GM13976 (cell line): ENCODE measurements at regions not wholly inside any gene's neighbourhood (a gene's known extent, or its start where the extent isn't known, plus 50 kb on each side); places are given as distances from the start of the nearest gene placed in this dataset.
"Not testable (repeated sequence)": the region's sequence is repeated elsewhere in the genome, so short reads cannot be mapped to it uniquely, and the experiment has no call there.

Source experiments
- DNase-seq: peaks from one replicate; pipeline ENCODE4 v3.0.0; 2012; ENCODE audit warnings: low spot score
- in situ Hi-C: fragments of 300-500 bp; cut with MboI; formaldehyde crosslinking; loops from one replicate; pipeline ENCODE4 v1.12.0; 2022; ENCODE audit warnings: low sequenced_read_pairs, mixed read lengths, inconsistent platforms; ENCODE audit not compliant: unreplicated experiment
- TF ChIP-seq, protein P1 (sequence below): IDR thresholded peaks from 2 replicates; pipeline ENCODE4 v1.5.1; 2012; ENCODE audit warnings: borderline replicate concordance, mild to moderate bottlenecking; ENCODE audit not compliant: insufficient read depth; ENCODE audit errors: extremely low read depth, missing control alignments, control extremely low read depth

- in situ Hi-C loops: no loop called here
- DNase-seq: no peak
- TF ChIP-seq, protein P1, sequence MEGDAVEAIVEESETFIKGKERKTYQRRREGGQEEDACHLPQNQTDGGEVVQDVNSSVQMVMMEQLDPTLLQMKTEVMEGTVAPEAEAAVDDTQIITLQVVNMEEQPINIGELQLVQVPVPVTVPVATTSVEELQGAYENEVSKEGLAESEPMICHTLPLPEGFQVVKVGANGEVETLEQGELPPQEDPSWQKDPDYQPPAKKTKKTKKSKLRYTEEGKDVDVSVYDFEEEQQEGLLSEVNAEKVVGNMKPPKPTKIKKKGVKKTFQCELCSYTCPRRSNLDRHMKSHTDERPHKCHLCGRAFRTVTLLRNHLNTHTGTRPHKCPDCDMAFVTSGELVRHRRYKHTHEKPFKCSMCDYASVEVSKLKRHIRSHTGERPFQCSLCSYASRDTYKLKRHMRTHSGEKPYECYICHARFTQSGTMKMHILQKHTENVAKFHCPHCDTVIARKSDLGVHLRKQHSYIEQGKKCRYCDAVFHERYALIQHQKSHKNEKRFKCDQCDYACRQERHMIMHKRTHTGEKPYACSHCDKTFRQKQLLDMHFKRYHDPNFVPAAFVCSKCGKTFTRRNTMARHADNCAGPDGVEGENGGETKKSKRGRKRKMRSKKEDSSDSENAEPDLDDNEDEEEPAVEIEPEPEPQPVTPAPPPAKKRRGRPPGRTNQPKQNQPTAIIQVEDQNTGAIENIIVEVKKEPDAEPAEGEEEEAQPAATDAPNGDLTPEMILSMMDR: no peak
Measured at GRCh38 chr2:187774551-187775071, 220.4 kb upstream of the TFPI start.

- in situ Hi-C loops: no loop called here
- TF ChIP-seq, protein P1: no peak
- no peak for DNase-seq
Measured at GRCh38 chr2:187775196-187775595, 221.0 kb upstream of the TFPI start.

DNA sequence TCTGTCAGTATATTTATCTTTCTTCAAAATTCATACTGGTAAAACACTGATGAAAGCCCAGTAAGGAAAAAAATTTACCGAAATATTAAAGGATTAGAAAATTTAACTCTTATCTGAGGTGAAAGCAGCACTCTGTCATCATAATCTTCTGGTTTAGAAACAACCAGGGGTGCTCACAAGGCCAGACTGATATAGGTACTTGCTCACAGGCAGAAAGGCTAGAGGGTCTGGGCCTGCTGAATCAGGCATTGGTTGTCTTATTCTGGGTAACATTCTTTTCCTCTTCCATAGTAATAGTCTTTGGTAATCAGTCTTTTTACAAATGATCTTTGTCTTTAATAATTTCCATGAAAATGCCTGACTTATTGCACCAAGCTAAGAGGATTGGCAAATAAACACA, 221.4 kb upstream of the TFPI start:
- no peak for DNase-seq
- TF ChIP-seq, protein P1: no peak
- in situ Hi-C loops: no loop called here

DNA sequence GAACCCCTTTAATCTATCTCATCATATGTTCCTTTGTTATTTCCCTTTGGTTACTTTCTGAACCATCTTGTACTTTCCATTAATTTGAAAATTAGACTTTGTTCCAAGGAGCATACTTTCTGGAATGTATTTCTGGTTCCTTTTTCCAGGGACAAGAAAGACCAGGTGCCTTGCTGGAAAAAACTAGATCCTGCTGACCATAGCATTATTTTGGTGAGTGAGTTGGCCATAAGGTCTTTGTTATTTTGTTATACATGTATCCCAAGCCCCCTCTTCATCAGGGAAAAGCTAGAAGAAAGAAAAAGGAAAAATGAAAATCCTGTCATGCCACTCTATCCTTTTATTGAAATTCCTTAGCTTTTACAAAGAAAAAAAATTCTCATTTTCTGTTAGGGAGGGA, 228.1 kb upstream of the TFPI start:
- in situ Hi-C loops: no loop called here
- TF ChIP-seq, protein P1: no peak
- DNase-seq: no peak

DNA sequence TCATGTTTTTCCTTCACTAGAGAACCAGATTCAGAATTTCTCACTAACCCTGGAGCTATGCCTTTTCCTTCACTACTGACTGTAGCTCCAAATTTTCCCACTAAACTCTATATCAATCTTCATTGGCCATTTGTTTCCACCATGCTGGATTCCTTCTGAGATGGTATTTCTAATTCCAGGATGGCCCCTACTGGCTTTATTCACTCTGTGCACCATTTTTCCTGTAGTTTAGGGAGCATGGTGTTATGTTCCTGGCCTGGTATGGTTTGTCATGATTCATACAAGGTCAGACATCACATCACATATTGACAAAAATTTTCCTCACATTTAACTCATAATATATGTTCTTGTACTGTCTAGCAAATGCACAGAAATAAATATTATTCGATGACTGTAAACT, 229.2 kb upstream of the TFPI start:
- TF ChIP-seq, protein P1: no peak
- in situ Hi-C loops: no loop called here
- no peak for DNase-seq

DNA sequence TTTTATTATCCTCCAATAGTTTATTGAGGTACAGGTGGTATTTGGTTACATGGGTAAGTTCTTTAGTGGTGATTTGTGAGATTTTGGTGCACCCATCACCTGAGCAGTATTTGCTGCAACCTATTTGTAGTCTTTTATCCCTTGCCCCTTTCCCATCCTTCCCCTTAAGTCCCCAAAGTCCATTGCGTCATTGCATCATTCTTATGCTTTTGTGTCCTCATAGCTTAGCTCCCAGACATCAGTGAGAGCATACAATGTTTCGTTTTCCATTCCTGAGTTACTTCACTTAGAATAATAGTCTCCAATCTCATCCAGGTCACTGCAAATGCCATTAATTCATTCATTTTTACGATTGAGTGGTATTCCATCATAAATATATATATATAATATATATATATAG, 229.9 kb upstream of the TFPI start:
- in situ Hi-C loops, DNase-seq: not testable (repeated sequence)

- in situ Hi-C loops: no loop called here
- no peak for DNase-seq
- TF ChIP-seq, protein P1: no peak
Measured at GRCh38 chr2:187799601-187800000, 245.4 kb upstream of the TFPI start.

- in situ Hi-C loops: no loop called here
- no peak for DNase-seq
Measured at GRCh38 chr2:187803816-187804215, 249.6 kb upstream of the TFPI start.

More at GRCh38 chr2:187803816-187804215, 249.6 kb upstream of the TFPI start:
- TF ChIP-seq, protein P1: no peak
